CD8-positive, alpha-beta memory T cell (primary cell): ENCODE measurements at regions not wholly inside any gene's neighbourhood (a gene's known extent, or its start where the extent isn't known, plus 50 kb on each side); places are given as distances from the start of the nearest gene placed in this dataset.
A peak's percentile ranks its signal among the peaks of the same experiment; 100 is the strongest.

ENCODE experiments used
- CTCF ChIA-PET: fragments of 350-600 bp; sonication (Branson Sonifier 250); formaldehyde crosslinking; loops from one replicate; lab custom pipeline; 2021; ENCODE audit warnings: antibody characterized with exemption; lab: Charles Lee
- POLR2A ChIA-PET: fragments of 350-600 bp; sonication (Branson Sonifier 250); formaldehyde crosslinking; loops from one replicate; lab custom pipeline; 2021; ENCODE audit warnings: antibody characterized with exemption; lab: Charles Lee
- DNase-seq, 5 donors: peaks; one replicate each; pipeline versions ENCODE4 v3.0.0 to v3.0.0-alpha.2; 2020 to 2022; ENCODE audit warnings: mixed read lengths in 1 of 5
- H3K27ac ChIP-seq: one replicate; pipeline ENCODE4 v1.7.0; 2013; ENCODE audit warnings: low read depth, mild to moderate bottlenecking, low read length, moderate library complexity
- H3K27me3 ChIP-seq: 2 replicates; pipeline ENCODE4 v1.7.0; 2013; ENCODE audit warnings: low read length, mild to moderate bottlenecking; ENCODE audit not compliant: insufficient read depth, poor library complexity, severe bottlenecking
- H3K36me3 ChIP-seq: 2 replicates; pipeline ENCODE4 v1.7.0; 2013; ENCODE audit warnings: mild to moderate bottlenecking, low read length, moderate library complexity; ENCODE audit not compliant: insufficient read depth
- H3K4me1 ChIP-seq: 2 replicates; pipeline ENCODE4 v1.7.0; 2013; ENCODE audit warnings: mild to moderate bottlenecking, low read length, moderate library complexity; ENCODE audit not compliant: insufficient read depth
- H3K4me3 ChIP-seq: 2 replicates; pipeline ENCODE4 v1.7.0; 2013; ENCODE audit warnings: mild to moderate bottlenecking, low read length
- H3K9me3 ChIP-seq: 2 replicates; pipeline ENCODE4 v1.7.0; 2013; ENCODE audit warnings: mild to moderate bottlenecking, low read length
- H3K27ac Mint-ChIP-seq, 8 donors: one replicate each; pipeline ENCODE4 v1.8.0; 2020 to 2021; ENCODE audit warnings: mixed read lengths in 8 of 8, mild to moderate bottlenecking in 6 of 8, inconsistent platforms in 3 of 8, moderate library complexity in 3 of 8
- H3K27me3 Mint-ChIP-seq, 2 donors: one replicate each; pipeline ENCODE4 v1.8.0; 2020 to 2021; ENCODE audit warnings: mixed read lengths in 2 of 2, mild to moderate bottlenecking in 1 of 2, moderate library complexity in 1 of 2
- H3K36me3 Mint-ChIP-seq, 3 donors: one replicate each; pipeline ENCODE4 v1.8.0; 2020 to 2021; ENCODE audit warnings: mixed read lengths in 3 of 3, inconsistent platforms in 1 of 3, mild to moderate bottlenecking in 1 of 3
- H3K4me1 Mint-ChIP-seq, 3 donors: one replicate each; pipeline ENCODE4 v1.8.0; 2020 to 2021; ENCODE audit warnings: mixed read lengths in 3 of 3, inconsistent platforms in 1 of 3, mild to moderate bottlenecking in 1 of 3
- H3K4me3 Mint-ChIP-seq, 7 donors: one replicate each; pipeline ENCODE4 v1.8.0; 2020 to 2021; ENCODE audit warnings: mixed read lengths in 7 of 7, mild to moderate bottlenecking in 6 of 7, moderate library complexity in 4 of 7, inconsistent platforms in 2 of 7
- H3K9me3 Mint-ChIP-seq, 5 donors: one replicate each; pipeline ENCODE4 v1.8.0; 2020 to 2022; ENCODE audit warnings: mixed read lengths in 5 of 5, mild to moderate bottlenecking in 3 of 5, moderate library complexity in 2 of 5, inconsistent platforms in 1 of 5

- H3K4me3 Mint-ChIP-seq: no peak overlapping the region
- H3K36me3 Mint-ChIP-seq: no peaks in the 10 kb centered on the region
These were observed 219.5 kb downstream of the PCDH7 start for GRCh38 chr4:30939684-30940083.

GRCh38 chr4:30941641-30942040 lies 221.5 kb downstream of the PCDH7 start:
- Mint-ChIP-seq H3K9me3 (peaks cover 0 to 29% (median 6%) of the 10 kb centered on the region in 5 donors), H3K4me1 (no peaks in the 10 kb centered on the region), H3K36me3 (no peaks in the 10 kb centered on the region), H3K27me3 (no peaks in the 10 kb centered on the region), H3K4me3 (no peak overlapping the region), H3K27ac (no peak overlapping the region)
- Histone ChIP-seq H3K4me3 (no peak overlapping the region), H3K4me1 (no peaks in the 10 kb centered on the region), H3K9me3 (no peaks in the 10 kb centered on the region), H3K27ac (no peak overlapping the region), H3K27me3 (no peaks in the 10 kb centered on the region), H3K36me3 (no peaks in the 10 kb centered on the region)
- ChIA-PET POLR2A (no interaction called here), CTCF (no interaction called here)
- DNase-seq: no peak

More at GRCh38 chr4:30939684-30940083, 219.5 kb downstream of the PCDH7 start:
- ChIA-PET CTCF (no interaction called here), POLR2A (no interaction called here)
- Histone ChIP-seq H3K4me1 (no peaks in the 10 kb centered on the region), H3K27ac (no peak overlapping the region), H3K4me3 (no peak overlapping the region), H3K9me3 (no peaks in the 10 kb centered on the region), H3K36me3 (no peaks in the 10 kb centered on the region), H3K27me3 (no peaks in the 10 kb centered on the region)
- Mint-ChIP-seq H3K27ac (peak overlapping the region in 1 of 8 donors; percentile 5), H3K4me1 (no peaks in the 10 kb centered on the region), H3K27me3 (no peaks in the 10 kb centered on the region), H3K9me3 (peaks cover 0 to 24% (median 6%) of the 10 kb centered on the region in 5 donors)
- DNase-seq: no peak

GRCh38 chr4:30943356-30943755 lies 223.2 kb downstream of the PCDH7 start:
- H3K9me3 Mint-ChIP-seq: peaks cover 0 to 37% (median 9%) of the 10 kb centered on the region in 5 donors
- no peak for DNase-seq
- Histone ChIP-seq H3K4me1 (no peaks in the 10 kb centered on the region), H3K36me3 (no peaks in the 10 kb centered on the region), H3K4me3 (no peak overlapping the region), H3K27ac (no peak overlapping the region), H3K27me3 (no peaks in the 10 kb centered on the region), H3K9me3 (no peaks in the 10 kb centered on the region)
- CTCF ChIA-PET: no interaction called here
- H3K4me1 Mint-ChIP-seq: no peaks in the 10 kb centered on the region
- H3K36me3 Mint-ChIP-seq: no peaks in the 10 kb centered on the region
- H3K27me3 Mint-ChIP-seq: no peaks in the 10 kb centered on the region
- POLR2A ChIA-PET: no interaction called here
- no peak overlapping the region for H3K4me3 Mint-ChIP-seq
- no peak overlapping the region for H3K27ac Mint-ChIP-seq

GRCh38 chr4:30945586-30945985 lies 225.4 kb downstream of the PCDH7 start:
- CTCF ChIA-PET: no interaction called here
- no peak for DNase-seq
- no peaks in the 10 kb centered on the region for H3K4me1 Mint-ChIP-seq
- H3K9me3 Mint-ChIP-seq: peaks cover 2 to 33% (median 5%) of the 10 kb centered on the region in 5 donors
- H3K27ac ChIP-seq: no peak overlapping the region
- H3K36me3 Mint-ChIP-seq: no peaks in the 10 kb centered on the region
- no peaks in the 10 kb centered on the region for H3K4me1 ChIP-seq
- no peaks in the 10 kb centered on the region for H3K9me3 ChIP-seq
- H3K27me3 Mint-ChIP-seq: no peaks in the 10 kb centered on the region
- no peak overlapping the region for H3K4me3 ChIP-seq
- H3K36me3 ChIP-seq: no peaks in the 10 kb centered on the region
- POLR2A ChIA-PET: no interaction called here
- H3K4me3 Mint-ChIP-seq: no peak overlapping the region
- no peak overlapping the region for H3K27ac Mint-ChIP-seq
- no peaks in the 10 kb centered on the region for H3K27me3 ChIP-seq

- Histone ChIP-seq H3K36me3 (no peaks in the 10 kb centered on the region), H3K27ac (no peak overlapping the region), H3K27me3 (no peaks in the 10 kb centered on the region), H3K9me3 (no peaks in the 10 kb centered on the region), H3K4me3 (no peak overlapping the region), H3K4me1 (no peaks in the 10 kb centered on the region)
- no peaks in the 10 kb centered on the region for H3K4me1 Mint-ChIP-seq
- no peak overlapping the region for H3K27ac Mint-ChIP-seq
- H3K9me3 Mint-ChIP-seq: peaks cover 2 to 33% (median 5%) of the 10 kb centered on the region in 5 donors
- ChIA-PET CTCF (no interaction called here), POLR2A (no interaction called here)
- no peaks in the 10 kb centered on the region for H3K36me3 Mint-ChIP-seq
- no peak for DNase-seq
- no peak overlapping the region for H3K4me3 Mint-ChIP-seq
- no peaks in the 10 kb centered on the region for H3K27me3 Mint-ChIP-seq
These were observed 226.1 kb downstream of the PCDH7 start for GRCh38 chr4:30946288-30946687.

- H3K9me3 Mint-ChIP-seq: peaks cover 2 to 33% (median 4%) of the 10 kb centered on the region in 5 donors
- no peak overlapping the region for H3K4me3 Mint-ChIP-seq
- no peaks in the 10 kb centered on the region for H3K9me3 ChIP-seq
- H3K27ac ChIP-seq: no peak overlapping the region
- no peak overlapping the region for H3K27ac Mint-ChIP-seq
- no peaks in the 10 kb centered on the region for H3K27me3 ChIP-seq
- ChIA-PET CTCF (no interaction called here), POLR2A (no interaction called here)
- no peaks in the 10 kb centered on the region for H3K4me1 Mint-ChIP-seq
- no peaks in the 10 kb centered on the region for H3K36me3 Mint-ChIP-seq
- no peaks in the 10 kb centered on the region for H3K27me3 Mint-ChIP-seq
- no peak for DNase-seq
- H3K36me3 ChIP-seq: no peaks in the 10 kb centered on the region
- no peaks in the 10 kb centered on the region for H3K4me1 ChIP-seq
- H3K4me3 ChIP-seq: no peak overlapping the region
These were observed 228.5 kb downstream of the PCDH7 start for GRCh38 chr4:30948653-30949052.

- H3K27ac Mint-ChIP-seq: no peak overlapping the region
- Histone ChIP-seq H3K4me3 (no peak overlapping the region), H3K9me3 (no peaks in the 10 kb centered on the region), H3K27ac (no peak overlapping the region), H3K4me1 (no peaks in the 10 kb centered on the region), H3K36me3 (no peaks in the 10 kb centered on the region), H3K27me3 (no peaks in the 10 kb centered on the region)
- CTCF ChIA-PET: no interaction called here
- H3K9me3 Mint-ChIP-seq: peaks cover 3 to 28% (median 5%) of the 10 kb centered on the region in 5 donors
- H3K27me3 Mint-ChIP-seq: no peaks in the 10 kb centered on the region
- H3K4me3 Mint-ChIP-seq: no peak overlapping the region
- H3K36me3 Mint-ChIP-seq: no peaks in the 10 kb centered on the region
- H3K4me1 Mint-ChIP-seq: no peaks in the 10 kb centered on the region
- POLR2A ChIA-PET: no interaction called here
- DNase-seq: no peak
These were observed 230.6 kb downstream of the PCDH7 start for GRCh38 chr4:30950737-30951136.

GRCh38 chr4:30952526-30953219 lies 232.5 kb downstream of the PCDH7 start:
- POLR2A ChIA-PET: no interaction called here
- Mint-ChIP-seq H3K4me3 (no peak overlapping the region), H3K4me1 (no peaks in the 10 kb centered on the region), H3K27me3 (no peaks in the 10 kb centered on the region), H3K36me3 (peaks cover 0 to 2% (median 0%) of the 10 kb centered on the region in 3 donors), H3K9me3 (peaks cover 2 to 23% (median 5%) of the 10 kb centered on the region in 5 donors), H3K27ac (no peak overlapping the region)
- no peaks in the 10 kb centered on the region for H3K4me1 ChIP-seq
- H3K27ac ChIP-seq: no peak overlapping the region
- no peak overlapping the region for H3K4me3 ChIP-seq
- no peak for DNase-seq
- CTCF ChIA-PET: no interaction called here
- H3K9me3 ChIP-seq: no peaks in the 10 kb centered on the region
- no peaks in the 10 kb centered on the region for H3K27me3 ChIP-seq
- no peaks in the 10 kb centered on the region for H3K36me3 ChIP-seq
